ENCODE measurements at regions not wholly inside any gene's neighbourhood (a gene's known extent, or its start where the extent isn't known, plus 50 kb on each side); places are given as distances from the start of the nearest gene placed in this dataset.

GRCh38 chr14:50039120-50039517 is 77.3 kb downstream of the VCPKMT start:
- H3K4me2 ChIP-seq = no peak overlapping the region
- H3K27ac Mint-ChIP-seq = no peak overlapping the region
- ATAC-seq = no peak

More at GRCh38 chr14:50039120-50039517, 77.3 kb downstream of the VCPKMT start:
- H3K36me3 Mint-ChIP-seq (ENCODE audit: low read depth) = no peaks in the 10 kb centered on the region
- H3K4me3 Mint-ChIP-seq = no peak overlapping the region
- no peaks in the 10 kb centered on the region for H3K4me1 Mint-ChIP-seq
- Histone ChIP-seq H3K36me3 (ENCODE audit: insufficient read depth) (no peaks in the 10 kb centered on the region), H3K27ac (ENCODE audit: low read depth) (no peak overlapping the region), H2AFZ (no peak overlapping the region), H3K79me2 (replicated peaks; ENCODE audit: insufficient read depth) (no peaks in the 10 kb centered on the region), H3K27me3 (ENCODE audit: insufficient read depth) (no peaks in the 10 kb centered on the region), H3K4me3 (no peak overlapping the region), H3K4me1 (ENCODE audit: insufficient read depth) (no peaks in the 10 kb centered on the region), H4K20me1 (replicated peaks; ENCODE audit: insufficient read depth) (no peaks in the 10 kb centered on the region), H3K9me2 (ENCODE audit: insufficient read depth) (peaks cover 5% of the 10 kb centered on the region; the same call in 1 of the 2 replicates), H3F3A (replicated peaks; ENCODE audit: low read depth) (no peaks in the 10 kb centered on the region)
- H3K27me3 Mint-ChIP-seq (ENCODE audit: insufficient read depth, low read depth, poor library complexity) = peaks cover 3% of the 10 kb centered on the region
- no peaks in the 10 kb centered on the region for H3K9me3 Mint-ChIP-seq
- DNase-seq (ENCODE audit: low spot score) = no peak
- no peak for TF ChIP-seq ZNF462 (CRISPR knock-in tag; IDR thresholded peaks at IDR 0.05)
- no peak for TF ChIP-seq CREB1 (CRISPR knock-in tag; IDR thresholded peaks at IDR 0.05; ENCODE audit: low read depth)
- no peak for TF ChIP-seq JUNB (IDR thresholded peaks at IDR 0.05; ENCODE audit: unreplicated experiment)
- no peak for TF ChIP-seq CTCF (conservative IDR thresholded peaks at IDR 0.05; ENCODE audit: low read depth in 2 of 2)
- TF ChIP-seq EZH2 (IDR thresholded peaks at IDR 0.05; ENCODE audit: low read depth, unreplicated experiment) = no peak
- TF ChIP-seq, protein P1, sequence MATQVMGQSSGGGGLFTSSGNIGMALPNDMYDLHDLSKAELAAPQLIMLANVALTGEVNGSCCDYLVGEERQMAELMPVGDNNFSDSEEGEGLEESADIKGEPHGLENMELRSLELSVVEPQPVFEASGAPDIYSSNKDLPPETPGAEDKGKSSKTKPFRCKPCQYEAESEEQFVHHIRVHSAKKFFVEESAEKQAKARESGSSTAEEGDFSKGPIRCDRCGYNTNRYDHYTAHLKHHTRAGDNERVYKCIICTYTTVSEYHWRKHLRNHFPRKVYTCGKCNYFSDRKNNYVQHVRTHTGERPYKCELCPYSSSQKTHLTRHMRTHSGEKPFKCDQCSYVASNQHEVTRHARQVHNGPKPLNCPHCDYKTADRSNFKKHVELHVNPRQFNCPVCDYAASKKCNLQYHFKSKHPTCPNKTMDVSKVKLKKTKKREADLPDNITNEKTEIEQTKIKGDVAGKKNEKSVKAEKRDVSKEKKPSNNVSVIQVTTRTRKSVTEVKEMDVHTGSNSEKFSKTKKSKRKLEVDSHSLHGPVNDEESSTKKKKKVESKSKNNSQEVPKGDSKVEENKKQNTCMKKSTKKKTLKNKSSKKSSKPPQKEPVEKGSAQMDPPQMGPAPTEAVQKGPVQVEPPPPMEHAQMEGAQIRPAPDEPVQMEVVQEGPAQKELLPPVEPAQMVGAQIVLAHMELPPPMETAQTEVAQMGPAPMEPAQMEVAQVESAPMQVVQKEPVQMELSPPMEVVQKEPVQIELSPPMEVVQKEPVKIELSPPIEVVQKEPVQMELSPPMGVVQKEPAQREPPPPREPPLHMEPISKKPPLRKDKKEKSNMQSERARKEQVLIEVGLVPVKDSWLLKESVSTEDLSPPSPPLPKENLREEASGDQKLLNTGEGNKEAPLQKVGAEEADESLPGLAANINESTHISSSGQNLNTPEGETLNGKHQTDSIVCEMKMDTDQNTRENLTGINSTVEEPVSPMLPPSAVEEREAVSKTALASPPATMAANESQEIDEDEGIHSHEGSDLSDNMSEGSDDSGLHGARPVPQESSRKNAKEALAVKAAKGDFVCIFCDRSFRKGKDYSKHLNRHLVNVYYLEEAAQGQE (IDR thresholded peaks at IDR 0.05; ENCODE audit: unreplicated experiment) = no peak
- no peak for TF ChIP-seq ZNF331 (CRISPR knock-in tag; IDR thresholded peaks at IDR 0.05; ENCODE audit: low read depth)
- TF ChIP-seq, protein P2, sequence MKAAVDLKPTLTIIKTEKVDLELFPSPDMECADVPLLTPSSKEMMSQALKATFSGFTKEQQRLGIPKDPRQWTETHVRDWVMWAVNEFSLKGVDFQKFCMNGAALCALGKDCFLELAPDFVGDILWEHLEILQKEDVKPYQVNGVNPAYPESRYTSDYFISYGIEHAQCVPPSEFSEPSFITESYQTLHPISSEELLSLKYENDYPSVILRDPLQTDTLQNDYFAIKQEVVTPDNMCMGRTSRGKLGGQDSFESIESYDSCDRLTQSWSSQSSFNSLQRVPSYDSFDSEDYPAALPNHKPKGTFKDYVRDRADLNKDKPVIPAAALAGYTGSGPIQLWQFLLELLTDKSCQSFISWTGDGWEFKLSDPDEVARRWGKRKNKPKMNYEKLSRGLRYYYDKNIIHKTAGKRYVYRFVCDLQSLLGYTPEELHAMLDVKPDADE (IDR thresholded peaks at IDR 0.05) = no peak
- TF ChIP-seq STAT1 (IDR thresholded peaks at IDR 0.05; ENCODE audit: unreplicated experiment) = no peak
- no peak for TF ChIP-seq NANOG (IDR thresholded peaks at IDR 0.05; ENCODE audit: borderline replicate concordance)
- no peak for TF ChIP-seq ZNF114 (CRISPR knock-in tag; IDR thresholded peaks at IDR 0.05)
- TF ChIP-seq EZH2phosphoT487 (IDR thresholded peaks at IDR 0.05; ENCODE audit: unreplicated experiment) = no peak
- no peak for TF ChIP-seq POLR2AphosphoS5 (IDR thresholded peaks at IDR 0.05; ENCODE audit: low read depth)

Data from GM23338 (cell line).